ENCODE measurements at regions not wholly inside any gene's neighbourhood (a gene's known extent, or its start where the extent isn't known, plus 50 kb on each side); places are given as distances from the start of the nearest gene placed in this dataset.

DNA sequence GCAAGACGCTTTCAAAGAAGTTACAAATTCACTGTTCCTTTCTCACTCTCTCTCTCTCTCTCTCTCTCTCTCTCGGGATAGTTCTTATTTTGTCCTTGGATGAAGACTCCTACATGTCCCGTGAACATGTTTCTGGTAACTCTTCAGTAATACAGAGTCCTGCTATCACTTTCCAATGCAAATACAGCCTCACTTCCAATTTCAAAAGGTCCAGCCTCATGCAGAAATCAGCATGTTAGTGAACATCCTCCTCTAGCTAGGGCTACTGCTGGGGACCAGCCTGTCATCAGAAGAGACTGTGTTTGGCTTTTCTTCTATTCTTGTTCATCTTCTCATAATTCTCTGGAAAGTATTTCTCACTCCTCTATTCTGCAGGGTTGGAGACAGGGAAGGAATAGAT is 1306.7 kb upstream of the CELF4 start:
- H3K27me3 ChIP-seq (ENCODE audit: low read depth), result no peaks in the 10 kb centered on the region
- H3K27ac ChIP-seq, result no peak overlapping the region
- no peak overlapping the region for H3K4me3 ChIP-seq
- no peaks in the 10 kb centered on the region for H3K36me3 ChIP-seq
- intact Hi-C loops (cut with DNase I), result no loop called here
- ATAC-seq (no peak), DNase-seq (no peak)
- no peaks in the 10 kb centered on the region for H3K4me1 ChIP-seq
- H3K9me3 ChIP-seq, result no peaks in the 10 kb centered on the region
- TF ChIP-seq, protein P1, sequence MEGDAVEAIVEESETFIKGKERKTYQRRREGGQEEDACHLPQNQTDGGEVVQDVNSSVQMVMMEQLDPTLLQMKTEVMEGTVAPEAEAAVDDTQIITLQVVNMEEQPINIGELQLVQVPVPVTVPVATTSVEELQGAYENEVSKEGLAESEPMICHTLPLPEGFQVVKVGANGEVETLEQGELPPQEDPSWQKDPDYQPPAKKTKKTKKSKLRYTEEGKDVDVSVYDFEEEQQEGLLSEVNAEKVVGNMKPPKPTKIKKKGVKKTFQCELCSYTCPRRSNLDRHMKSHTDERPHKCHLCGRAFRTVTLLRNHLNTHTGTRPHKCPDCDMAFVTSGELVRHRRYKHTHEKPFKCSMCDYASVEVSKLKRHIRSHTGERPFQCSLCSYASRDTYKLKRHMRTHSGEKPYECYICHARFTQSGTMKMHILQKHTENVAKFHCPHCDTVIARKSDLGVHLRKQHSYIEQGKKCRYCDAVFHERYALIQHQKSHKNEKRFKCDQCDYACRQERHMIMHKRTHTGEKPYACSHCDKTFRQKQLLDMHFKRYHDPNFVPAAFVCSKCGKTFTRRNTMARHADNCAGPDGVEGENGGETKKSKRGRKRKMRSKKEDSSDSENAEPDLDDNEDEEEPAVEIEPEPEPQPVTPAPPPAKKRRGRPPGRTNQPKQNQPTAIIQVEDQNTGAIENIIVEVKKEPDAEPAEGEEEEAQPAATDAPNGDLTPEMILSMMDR (IDR thresholded peaks at IDR 0.05), result no peak

DNA sequence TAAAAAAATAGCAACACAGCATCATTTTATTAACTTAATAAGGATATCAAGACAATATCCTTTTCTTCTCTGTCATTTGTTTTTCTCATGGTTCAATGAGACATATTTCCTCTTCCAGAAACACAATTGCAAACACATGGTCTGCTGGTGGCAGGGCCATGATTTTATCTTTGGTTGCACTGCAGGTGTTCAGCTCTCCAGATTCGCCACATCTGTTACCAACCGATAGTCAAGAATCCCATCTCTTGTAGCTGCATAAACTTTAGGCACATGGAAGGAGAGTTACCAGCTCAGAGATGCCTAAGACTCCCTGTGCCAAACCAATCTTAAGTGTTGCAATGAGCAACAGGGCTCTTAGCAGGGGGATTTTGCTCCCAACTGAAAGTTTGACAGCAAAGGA is 1303.2 kb upstream of the CELF4 start:
- DNase-seq, result no peak
- TF ChIP-seq, protein P1 (IDR thresholded peaks at IDR 0.05), result no peak
- no peaks in the 10 kb centered on the region for H3K9me3 ChIP-seq

DNA sequence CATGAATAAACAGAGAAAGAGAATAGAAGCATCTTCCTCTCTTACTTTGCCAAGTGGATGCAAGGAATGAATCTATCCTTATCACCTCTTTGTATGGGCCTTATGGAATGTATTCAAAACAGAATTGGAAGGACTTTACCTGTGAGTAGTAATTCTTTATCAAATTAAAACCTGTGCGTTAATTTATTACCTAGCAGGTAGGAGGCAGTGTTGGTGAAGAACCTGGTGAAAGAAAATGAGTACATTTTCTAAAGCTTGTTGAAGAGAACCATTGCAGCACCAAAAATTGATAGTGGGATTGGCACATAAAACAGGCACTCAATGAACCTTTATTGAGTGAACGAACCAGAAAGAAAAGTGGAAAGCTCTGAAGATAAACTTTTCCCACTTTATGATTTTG is 1302.1 kb upstream of the CELF4 start:
- Histone ChIP-seq H3K4me3 (no peak overlapping the region), H3K27ac (no peak overlapping the region), H3K27me3 (ENCODE audit: low read depth) (no peaks in the 10 kb centered on the region), H3K9me3 (no peaks in the 10 kb centered on the region), H3K36me3 (no peaks in the 10 kb centered on the region), H3K4me1 (no peaks in the 10 kb centered on the region)
- no peak for DNase-seq
- intact Hi-C loops (cut with DNase I), result no loop called here
- no peak for ATAC-seq
- TF ChIP-seq, protein P1 (IDR thresholded peaks at IDR 0.05), result no peak

More for the DNA sequence above, 1303.2 kb upstream of the CELF4 start:
- Histone ChIP-seq H3K27me3 (ENCODE audit: low read depth) (no peaks in the 10 kb centered on the region), H3K36me3 (no peaks in the 10 kb centered on the region), H3K4me3 (no peak overlapping the region), H3K27ac (no peak overlapping the region), H3K4me1 (no peaks in the 10 kb centered on the region)
- ATAC-seq, result no peak
- intact Hi-C loops (cut with DNase I), result no loop called here

DNA sequence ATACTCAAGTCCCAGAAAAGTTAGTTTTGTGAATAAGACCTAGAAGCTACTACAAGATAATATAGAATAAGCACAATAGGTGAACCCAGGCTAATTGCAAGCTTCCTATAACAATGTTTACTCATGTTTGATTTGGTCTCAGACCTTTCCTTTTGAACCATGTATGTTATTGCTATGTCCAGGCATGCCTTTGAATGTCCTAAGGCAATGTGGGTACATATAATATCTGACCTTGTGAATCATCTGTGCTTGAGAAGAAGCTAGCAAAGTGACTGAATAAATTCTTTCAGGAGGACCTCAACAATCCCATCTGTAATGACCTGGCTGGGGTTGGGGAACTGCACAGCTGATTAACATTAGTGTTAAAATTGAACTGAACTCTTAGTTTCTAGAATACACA is 1285.9 kb upstream of the CELF4 start:
- TF ChIP-seq, protein P1 (IDR thresholded peaks at IDR 0.05), result no peak
- no peak for DNase-seq
- Histone ChIP-seq H3K4me3 (no peak overlapping the region), H3K27me3 (ENCODE audit: low read depth) (no peaks in the 10 kb centered on the region), H3K9me3 (peaks cover 9% of the 10 kb centered on the region), H3K36me3 (no peaks in the 10 kb centered on the region), H3K4me1 (no peaks in the 10 kb centered on the region), H3K27ac (no peak overlapping the region)
- no peak for ATAC-seq
- intact Hi-C loops (cut with DNase I), result no loop called here

DNA sequence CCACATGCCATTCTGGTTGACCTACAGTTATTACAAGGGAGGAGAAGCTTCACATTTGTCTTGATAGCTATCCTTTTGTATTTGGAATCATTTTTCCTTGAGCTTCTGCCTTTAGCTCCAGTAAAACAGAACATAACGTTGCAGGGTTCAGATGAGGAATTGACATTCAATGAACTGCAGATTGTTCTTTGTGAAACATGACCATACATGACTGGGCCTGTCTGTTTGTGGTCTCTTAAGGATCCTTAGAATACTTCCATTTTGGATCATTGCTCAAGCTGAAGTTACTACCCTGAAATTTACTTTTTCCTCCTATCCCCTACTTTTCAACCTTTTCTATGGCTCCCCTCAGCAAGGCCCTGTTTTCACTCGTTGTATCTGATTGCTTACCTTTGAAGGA is 1281.7 kb upstream of the CELF4 start:
- TF ChIP-seq, protein P1 (IDR thresholded peaks at IDR 0.05), result no peak
- no peak overlapping the region for H3K27ac ChIP-seq
- intact Hi-C loops (cut with DNase I), result no loop called here
- no peak for ATAC-seq
- no peaks in the 10 kb centered on the region for H3K27me3 ChIP-seq (ENCODE audit: low read depth)
- no peaks in the 10 kb centered on the region for H3K36me3 ChIP-seq
- H3K4me3 ChIP-seq, result no peak overlapping the region
- no peak for DNase-seq
- no peaks in the 10 kb centered on the region for H3K4me1 ChIP-seq
- no peaks in the 10 kb centered on the region for H3K9me3 ChIP-seq

DNA sequence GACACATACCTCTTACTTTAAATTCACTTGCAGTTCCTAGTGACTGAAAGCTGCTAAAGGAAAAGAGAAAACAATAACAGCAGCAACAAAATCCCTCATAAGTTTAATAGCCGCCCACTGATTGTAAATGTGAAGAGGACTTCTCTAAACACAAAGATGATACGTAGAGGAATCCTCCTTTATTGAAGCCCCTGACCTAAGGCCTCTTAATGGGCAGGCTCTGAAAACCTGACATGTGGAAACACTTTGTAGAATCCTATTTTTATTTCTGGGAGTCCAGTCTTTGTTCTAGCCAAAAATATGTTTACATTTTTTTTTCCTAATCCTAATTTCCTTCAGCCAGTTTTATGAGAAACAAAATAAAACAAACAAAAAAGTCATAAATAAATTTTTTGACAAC is 1277.7 kb upstream of the CELF4 start:
- no peak for DNase-seq
- TF ChIP-seq, protein P1 (IDR thresholded peaks at IDR 0.05), result no peak
- ATAC-seq, result no peak
- no peaks in the 10 kb centered on the region for H3K36me3 ChIP-seq
- no peaks in the 10 kb centered on the region for H3K9me3 ChIP-seq
- H3K27me3 ChIP-seq (ENCODE audit: low read depth), result no peaks in the 10 kb centered on the region
- no peak overlapping the region for H3K27ac ChIP-seq
- H3K4me3 ChIP-seq, result no peak overlapping the region
- H3K4me1 ChIP-seq, result no peaks in the 10 kb centered on the region
- intact Hi-C loops (cut with DNase I), result no loop called here
